Activated CD4-positive, alpha-beta T cell treated with anti-CD3 and anti-CD28 coated beads for 48 hours (primary cell): ENCODE measurements at regions not wholly inside any gene's neighbourhood (a gene's known extent, or its start where the extent isn't known, plus 50 kb on each side); places are given as distances from the start of the nearest gene placed in this dataset.

Source experiments
- DNase-seq: peaks from one replicate; pipeline ENCODE4 v3.0.0-alpha.2; 2020

DNA sequence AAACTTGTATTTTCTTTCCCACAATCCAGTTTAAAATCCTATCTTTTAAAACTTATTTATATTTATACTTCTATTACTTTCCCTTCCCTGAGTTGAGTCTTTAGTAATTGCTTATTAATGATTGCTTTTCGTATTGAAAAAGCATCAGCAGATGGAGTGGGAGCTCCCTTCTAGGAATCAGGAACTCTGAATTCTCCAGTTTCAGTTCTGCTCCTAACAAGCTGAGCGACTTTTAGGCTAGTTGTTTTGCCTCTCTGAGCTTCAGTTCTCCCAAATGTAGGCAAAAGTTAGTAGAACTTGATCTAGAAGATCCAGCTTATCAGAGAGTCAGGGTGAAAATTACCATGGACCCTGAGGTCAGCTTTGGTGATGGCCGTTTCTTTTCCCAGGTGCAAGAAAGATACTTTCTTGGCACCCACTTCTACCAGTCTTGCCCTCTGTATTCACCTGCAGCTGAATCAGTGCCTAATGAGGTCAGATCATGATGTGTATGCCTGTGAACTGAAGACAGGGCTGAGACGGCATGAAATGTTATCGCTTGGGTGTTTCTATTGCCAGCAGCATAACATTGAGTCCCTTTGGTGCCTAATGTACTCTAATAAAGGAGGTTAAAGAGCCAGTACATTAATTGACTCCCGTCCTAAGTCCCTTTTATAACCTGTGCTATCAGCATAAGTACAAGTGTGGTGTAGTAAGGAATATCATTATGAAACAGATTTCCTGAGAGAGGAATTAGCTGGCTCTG lies 194.5 kb upstream of the TBC1D5 start:
- DNase-seq = no peak

DNA sequence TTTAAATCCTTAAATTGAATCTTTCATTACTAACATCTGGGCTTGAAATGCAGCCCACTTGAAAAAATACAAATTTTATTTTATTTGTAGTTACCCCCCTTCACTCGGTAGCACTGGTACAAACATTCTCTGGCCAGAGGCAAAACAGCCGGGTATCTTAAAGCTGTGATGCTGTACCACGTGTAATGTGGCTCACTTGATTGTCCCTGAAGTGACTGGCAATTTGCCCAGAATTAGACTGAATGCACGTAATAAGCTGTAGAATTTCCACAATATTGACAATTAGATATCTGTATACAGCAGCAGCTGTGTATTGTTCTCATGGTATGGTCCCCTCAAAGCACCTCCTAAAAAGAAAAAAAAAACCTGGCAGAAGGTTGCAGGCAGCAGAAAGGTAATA lies 192.8 kb upstream of the TBC1D5 start:
- DNase-seq = no peak

- no peak for DNase-seq
Observed at GRCh38 chr3:17932136-17932771, 189.8 kb upstream of the TBC1D5 start.

DNA sequence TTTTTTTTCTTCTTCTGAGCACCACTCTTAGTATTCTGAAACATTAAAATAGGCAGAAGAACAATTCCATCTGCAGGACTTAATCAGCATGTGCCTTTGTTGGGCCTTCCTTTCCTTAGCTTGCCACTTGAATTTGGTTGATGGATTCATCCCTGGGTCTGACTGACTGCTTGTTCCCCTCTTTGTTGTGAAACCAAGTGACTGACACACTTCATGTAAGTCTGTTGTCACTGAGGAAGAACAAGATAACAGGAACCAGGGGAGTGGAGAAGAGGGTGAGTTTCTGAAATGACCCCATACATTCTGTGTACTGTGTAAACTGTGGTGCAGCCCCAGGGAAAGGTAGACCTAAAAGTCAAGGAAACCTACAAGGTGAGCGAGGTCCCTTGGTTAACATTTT lies 188.7 kb upstream of the TBC1D5 start:
- DNase-seq = no peak

GRCh38 chr3:17928502-17929145 lies 186.2 kb upstream of the TBC1D5 start:
- no peak for DNase-seq

DNA sequence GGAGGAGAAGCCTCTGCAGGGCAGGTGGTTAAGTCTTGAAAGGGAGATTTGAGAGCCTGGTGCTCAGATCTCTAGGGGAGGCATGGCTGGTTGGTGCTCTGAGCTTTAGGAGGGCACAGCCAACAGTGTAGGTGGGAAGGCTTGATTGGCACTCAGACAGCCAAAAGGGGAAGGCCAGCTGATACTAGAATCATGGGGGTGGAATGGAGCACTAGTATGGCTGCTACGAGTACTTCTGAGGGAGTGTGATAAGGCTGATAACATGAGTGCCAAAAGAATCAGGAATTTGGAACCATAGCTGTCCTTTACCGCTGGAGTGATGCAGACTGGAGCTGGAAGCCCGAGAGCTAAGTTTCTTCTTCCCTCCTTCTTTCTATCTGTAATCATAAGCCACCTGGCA lies 184.6 kb upstream of the TBC1D5 start:
- DNase-seq = no peak

GRCh38 chr3:17915341-17915740 lies 172.9 kb upstream of the TBC1D5 start:
- DNase-seq = no peak

- no peak for DNase-seq
Observed at GRCh38 chr3:17913359-17913758, 170.9 kb upstream of the TBC1D5 start.

DNA sequence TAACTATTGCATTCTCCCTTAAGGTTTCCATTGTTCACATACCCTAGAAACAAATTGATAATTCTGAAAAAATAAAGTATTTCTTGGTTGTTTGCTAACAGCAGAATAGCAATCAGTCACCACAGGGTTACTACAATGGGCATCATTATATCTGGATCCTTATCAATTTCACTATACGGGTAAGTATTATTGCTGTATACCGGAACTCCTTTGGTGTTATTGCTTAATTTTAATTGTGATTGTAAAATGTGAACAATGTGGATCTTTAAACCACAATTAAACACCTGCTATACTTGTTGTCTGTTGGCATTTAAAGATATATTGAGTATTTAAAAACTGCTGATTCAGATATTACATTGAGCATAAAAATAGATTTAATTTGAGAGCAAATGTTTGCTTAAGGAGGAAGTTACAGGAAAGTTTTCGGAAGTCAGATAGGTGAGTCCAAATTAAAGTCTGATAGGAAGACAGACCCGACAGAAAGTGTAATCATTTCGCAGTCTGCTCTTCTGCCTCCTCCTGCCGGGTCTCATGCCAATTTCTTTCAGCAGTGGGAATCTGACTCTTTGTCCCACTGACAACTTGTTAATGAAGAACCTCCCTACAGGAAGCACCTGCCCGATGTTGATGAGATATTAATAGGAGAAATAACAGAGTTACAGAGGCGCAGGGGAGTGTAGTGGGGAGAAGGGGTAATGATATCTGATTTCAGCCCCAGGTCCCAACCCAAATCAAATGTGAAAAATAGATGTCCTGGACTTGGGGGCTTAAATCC lies 169.7 kb upstream of the TBC1D5 start:
- DNase-seq = no peak

DNA sequence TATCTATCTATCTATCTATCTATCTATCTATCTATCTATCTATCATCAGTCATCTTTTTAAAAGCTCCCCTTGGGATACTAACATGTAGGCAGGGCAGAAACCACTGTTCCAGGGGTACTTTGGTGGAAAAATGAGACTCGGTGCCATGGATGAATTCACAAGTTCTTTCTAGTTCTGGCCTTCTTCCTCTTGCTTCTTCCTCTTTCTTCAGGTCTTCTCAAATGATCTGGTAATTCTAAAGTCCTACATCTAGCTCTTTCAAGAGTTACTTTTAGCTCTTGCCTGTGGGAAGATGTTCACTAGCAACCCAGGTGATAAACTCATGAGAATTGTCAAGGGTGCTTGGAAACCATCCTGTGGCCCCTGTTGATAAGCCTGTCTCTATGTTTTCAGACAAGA lies 168.5 kb upstream of the TBC1D5 start:
- no peak for DNase-seq

DNA sequence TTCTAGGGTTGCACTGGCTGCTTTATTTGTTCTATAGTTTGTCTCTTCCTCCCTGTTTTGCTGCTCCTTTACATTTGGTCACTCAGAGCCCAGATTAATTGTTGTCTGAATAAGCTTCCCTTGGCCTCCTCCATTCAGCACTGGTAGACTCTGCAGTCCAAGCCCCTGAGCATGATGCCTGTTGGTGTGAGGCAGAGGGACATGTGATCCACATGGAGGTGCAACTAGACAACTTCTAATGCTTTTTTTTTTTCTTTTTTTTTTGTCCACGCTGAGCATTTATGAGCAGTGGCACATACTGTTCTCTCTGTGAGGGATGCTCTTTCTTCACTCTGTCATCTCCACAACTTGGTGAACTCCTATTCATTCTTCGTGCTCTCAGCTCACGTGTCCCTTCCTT lies 167.3 kb upstream of the TBC1D5 start:
- DNase-seq = no peak

DNA sequence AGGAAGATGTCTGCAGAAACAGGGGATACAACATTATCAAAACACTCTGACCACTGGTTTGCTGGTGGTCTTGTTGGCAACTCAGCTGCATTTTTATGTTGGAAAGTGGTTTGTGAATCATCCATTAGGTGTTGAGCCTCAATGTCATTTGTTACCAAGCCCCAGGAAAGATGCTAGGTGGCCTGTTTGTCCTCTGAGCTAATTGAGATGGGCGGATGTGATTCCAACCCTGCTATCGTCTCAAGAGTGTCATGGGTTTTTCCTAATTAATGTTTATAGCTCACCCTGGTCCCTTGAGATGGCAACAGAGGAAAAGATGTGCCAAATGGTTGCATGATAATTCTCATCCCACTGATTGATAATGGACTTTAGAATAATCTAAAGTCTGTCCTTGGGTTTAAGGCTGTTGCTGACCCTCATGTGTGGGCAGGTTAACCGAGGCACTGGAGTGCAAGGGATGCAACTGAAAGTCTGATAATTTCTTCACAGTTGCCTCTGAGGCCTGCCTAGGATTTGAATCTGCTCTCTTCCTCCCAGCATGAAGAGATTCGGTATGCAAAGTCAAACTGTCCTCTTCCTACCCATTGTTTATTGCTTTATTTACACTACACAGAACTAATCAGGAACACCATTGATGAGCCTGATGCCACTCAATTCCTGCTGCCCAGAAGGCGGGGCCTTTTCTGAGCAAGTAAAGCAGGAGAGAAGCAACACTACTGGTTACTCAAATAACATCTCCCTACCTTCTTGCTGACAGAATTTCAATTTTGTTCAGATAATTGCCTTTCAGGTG lies 166.2 kb upstream of the TBC1D5 start:
- DNase-seq = no peak

DNA sequence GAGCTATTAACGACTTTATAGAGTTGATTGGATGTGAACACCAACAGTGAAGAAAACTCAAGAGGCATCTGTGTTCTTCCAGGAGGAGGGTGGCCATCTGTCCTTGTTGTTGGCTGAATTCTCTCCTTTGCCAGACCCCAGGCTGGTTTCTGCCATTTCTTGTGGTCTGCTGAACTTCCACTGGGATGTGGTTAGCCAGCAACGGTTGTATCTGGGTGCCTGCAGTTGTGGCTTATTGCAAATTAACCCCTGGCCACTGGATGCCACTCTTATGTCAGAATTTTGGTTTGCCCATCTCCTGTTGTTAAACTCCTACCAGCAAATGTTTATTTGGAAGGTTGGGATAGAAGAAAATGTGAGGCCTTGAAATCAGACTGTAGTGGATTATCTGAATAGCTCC lies 163.6 kb upstream of the TBC1D5 start:
- no peak for DNase-seq

DNA sequence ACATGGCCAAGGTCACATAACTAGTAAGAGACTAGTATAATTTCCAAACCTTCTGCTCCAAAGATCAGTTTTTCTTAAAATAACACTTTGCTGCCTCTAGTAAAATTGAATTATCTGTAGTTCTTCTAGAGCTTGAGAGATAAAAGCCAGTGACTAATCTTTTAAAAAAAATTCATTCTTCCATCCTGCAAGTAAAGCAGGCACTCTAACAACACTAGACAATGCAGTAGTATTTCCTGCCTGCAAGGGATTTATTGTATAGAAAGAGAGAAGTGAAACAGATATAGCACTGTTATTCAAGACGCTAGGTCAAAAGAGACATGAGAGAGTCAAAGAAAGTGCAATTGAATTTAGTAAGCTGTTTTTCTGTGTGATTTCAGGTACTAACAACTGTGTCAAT lies 159.5 kb upstream of the TBC1D5 start:
- DNase-seq = no peak

DNA sequence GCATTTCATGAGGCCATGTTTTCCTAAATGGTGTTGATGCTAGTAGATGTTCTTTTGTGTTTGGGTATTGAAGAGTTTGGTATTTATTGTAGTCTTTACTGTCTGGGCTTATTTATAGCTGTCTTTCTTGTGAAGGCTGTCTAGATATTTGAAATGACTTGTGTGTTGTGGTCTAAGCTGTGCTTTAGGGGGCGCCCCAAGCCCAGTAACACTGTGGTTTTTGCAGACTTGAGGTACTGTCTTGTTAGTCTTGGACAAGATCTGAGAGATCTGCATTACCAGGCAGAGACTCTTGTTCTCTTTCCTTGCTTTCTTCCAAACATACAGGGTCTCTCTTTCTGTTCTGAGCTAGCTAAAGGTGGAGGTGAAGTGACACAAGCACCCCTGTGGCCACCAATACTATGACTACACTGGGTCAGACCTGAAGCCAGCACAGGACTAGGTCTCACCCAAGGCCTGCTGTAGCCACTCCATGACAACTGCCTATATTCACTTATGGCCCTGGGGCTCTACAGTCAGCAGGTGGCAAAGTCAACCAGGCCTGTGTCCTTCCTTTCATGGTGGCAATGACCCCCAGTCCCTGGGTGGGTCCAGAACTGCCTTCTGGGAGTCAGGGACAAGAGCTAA lies 152.1 kb upstream of the TBC1D5 start:
- DNase-seq = peak; percentile 57

- no peak for DNase-seq
Observed at GRCh38 chr3:17891139-17891856, 148.9 kb upstream of the TBC1D5 start.

GRCh38 chr3:17885986-17886385 lies 143.6 kb upstream of the TBC1D5 start:
- DNase-seq = no peak

DNA sequence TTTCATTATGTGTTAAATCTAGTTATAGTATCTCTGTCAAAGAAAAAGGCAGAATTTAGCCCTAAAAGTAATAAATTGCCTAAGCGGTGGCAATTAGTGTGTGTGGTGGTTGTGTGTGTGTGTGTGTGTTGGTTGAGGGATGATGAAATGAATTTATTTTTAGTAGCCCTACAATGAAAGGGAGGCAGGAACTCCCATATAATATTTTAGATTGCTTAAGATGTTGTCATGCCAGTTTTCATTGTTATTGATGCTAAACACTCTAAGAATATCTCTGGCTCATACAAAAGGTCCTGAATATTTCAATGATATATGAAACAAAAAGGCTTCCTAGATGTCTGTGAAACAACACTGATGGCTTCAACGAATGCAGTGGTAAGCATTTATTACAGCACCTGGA lies 140.6 kb upstream of the TBC1D5 start:
- no peak for DNase-seq

DNA sequence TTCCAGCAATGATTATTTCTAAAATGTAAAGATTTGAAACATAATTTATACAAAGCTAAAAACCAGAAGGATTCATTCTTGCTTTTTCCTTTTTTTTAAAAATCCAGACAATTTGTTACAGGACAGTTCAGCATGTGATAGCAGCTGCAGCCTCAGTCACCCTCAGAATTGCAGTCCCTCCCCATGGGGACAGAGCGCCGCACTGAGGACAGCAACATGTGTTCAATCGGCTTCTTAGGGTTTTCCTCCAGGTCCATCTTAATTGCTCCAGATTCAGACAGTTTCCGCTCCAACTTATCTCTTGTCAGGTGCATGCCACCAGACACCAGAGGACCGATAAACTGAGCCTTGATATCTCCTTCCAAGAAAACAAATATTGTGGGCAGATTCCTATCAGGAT lies 134.9 kb upstream of the TBC1D5 start:
- no peak for DNase-seq

GRCh38 chr3:17874636-17875035 lies 132.2 kb upstream of the TBC1D5 start:
- DNase-seq = no peak

- DNase-seq = no peak
Observed at GRCh38 chr3:17872457-17872856, 130.0 kb upstream of the TBC1D5 start.

DNA sequence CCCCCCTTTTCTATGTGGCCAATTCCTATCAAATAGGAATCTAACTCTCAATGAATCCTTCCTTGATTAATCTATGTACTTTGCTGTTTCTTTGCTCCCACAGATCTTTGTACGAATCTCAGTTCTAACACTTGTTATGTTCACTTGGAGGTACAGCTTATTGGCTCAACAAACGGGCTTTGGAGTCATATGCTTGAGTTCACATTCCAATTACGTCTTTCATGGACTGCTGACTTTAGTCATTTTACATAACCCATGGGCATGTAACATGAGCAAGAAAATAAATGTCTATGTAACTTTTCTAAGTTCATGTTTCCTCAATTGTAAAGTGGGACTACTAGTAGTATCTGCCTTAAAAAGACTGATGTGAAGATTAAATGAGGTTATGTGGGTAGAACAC lies 123.2 kb upstream of the TBC1D5 start:
- DNase-seq = no peak
